ENCODE measurements at regions not wholly inside any gene's neighbourhood (a gene's known extent, or its start where the extent isn't known, plus 50 kb on each side); places are given as distances from the start of the nearest gene placed in this dataset.

GRCh38 chr21:39054066-39054465 is 129.2 kb downstream of the PSMG1 start:
- no peak for DNase-seq (ENCODE audit: low spot score)

- no peak for DNase-seq (ENCODE audit: low spot score)
Measured at GRCh38 chr21:39053126-39053525, 130.1 kb downstream of the PSMG1 start.

GRCh38 chr21:39052718-39053117 is 130.5 kb downstream of the PSMG1 start:
- DNase-seq (ENCODE audit: low spot score), result no peak

DNA sequence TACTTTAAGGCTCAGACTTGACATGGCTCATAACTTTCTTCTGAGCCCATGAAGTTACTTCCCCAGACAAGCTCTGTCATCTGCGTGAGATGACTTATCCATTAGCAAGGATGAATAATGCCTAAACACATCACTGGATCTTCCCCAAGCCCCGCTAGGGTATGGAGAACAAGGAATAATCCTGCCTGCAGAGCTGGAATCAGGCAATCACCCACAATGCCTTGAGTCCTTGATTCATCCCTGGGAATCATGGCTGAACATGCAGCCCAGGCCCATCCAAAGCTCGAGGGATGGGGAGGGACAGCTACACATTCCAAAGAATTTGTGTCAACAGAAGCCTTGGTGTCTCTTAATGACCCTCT is 131.7 kb downstream of the PSMG1 start:
- DNase-seq (ENCODE audit: low spot score), result no peak

- DNase-seq (ENCODE audit: low spot score), result no peak
Measured at GRCh38 chr21:39050841-39051587, 132.2 kb downstream of the PSMG1 start.

DNA sequence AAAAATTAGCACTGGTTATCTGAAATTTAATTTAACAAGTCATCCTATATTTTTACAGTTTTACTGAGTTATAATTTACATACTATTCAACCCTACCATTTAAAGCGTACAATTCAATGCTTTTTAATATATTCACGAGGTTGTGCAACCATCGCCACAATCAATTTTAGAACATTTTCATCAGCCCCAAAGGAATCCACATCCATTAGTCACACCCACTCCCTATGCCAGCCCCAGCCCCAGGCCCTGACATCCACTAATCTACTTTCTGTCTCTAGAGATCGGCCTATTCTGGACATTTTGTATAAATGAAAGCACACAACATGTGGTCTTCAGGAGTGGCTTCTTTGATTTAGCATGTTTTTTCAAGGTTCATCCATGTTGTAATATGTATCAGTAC is 134.7 kb downstream of the PSMG1 start:
- DNase-seq (ENCODE audit: low spot score), result no peak

GRCh38 chr21:39048064-39048463 is 135.2 kb downstream of the PSMG1 start:
- no peak for DNase-seq (ENCODE audit: low spot score)

- DNase-seq (ENCODE audit: low spot score), result no peak
Measured at GRCh38 chr21:39047046-39047445, 136.2 kb downstream of the PSMG1 start.

- no peak for DNase-seq (ENCODE audit: low spot score)
Measured at GRCh38 chr21:39046236-39046916, 136.9 kb downstream of the PSMG1 start.

DNA sequence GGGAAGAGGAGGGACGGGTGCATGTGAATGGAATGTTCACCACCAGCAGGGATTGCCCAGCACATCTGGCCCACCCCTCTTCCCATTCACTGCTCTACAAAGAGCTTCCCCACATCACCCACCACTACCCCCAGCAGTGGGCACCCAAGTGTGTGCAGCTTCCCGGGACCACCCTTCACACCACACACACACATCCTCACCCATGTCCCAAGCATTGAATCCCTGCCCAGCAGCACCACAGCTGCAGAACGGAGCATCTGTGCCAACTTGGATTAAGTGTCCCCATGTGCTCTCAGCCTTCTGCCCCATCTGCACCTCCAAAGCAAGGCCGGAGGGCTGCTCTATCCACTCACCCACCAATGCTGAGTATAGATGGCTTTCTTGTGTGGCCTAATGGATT is 141.4 kb downstream of the PSMG1 start:
- DNase-seq (ENCODE audit: low spot score), result no peak

- DNase-seq (ENCODE audit: low spot score), result no peak
Measured at GRCh38 chr21:39040494-39041110, 142.6 kb downstream of the PSMG1 start.

GRCh38 chr21:39037807-39038405 is 145.3 kb downstream of the PSMG1 start:
- no peak for DNase-seq (ENCODE audit: low spot score)

DNA sequence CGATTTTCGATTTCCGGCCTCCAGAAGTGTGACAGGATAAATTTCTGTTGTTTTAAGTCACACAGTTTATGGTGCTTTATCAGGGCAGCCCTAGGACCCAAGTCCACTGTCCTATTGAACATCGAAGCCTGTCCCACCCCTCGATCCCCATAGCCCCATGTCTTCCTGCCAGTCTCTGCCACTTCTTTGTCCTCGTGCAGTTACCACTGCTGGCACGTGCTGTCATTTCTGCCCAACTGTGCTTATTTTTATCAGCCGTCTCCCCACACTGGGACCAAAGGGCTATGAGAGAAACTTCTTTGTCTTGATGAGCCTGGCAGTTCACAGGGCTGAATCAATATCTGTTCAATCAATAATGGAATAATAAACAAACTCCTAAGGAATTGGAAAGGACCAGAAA is 146.7 kb downstream of the PSMG1 start:
- no peak for DNase-seq (ENCODE audit: low spot score)

DNA sequence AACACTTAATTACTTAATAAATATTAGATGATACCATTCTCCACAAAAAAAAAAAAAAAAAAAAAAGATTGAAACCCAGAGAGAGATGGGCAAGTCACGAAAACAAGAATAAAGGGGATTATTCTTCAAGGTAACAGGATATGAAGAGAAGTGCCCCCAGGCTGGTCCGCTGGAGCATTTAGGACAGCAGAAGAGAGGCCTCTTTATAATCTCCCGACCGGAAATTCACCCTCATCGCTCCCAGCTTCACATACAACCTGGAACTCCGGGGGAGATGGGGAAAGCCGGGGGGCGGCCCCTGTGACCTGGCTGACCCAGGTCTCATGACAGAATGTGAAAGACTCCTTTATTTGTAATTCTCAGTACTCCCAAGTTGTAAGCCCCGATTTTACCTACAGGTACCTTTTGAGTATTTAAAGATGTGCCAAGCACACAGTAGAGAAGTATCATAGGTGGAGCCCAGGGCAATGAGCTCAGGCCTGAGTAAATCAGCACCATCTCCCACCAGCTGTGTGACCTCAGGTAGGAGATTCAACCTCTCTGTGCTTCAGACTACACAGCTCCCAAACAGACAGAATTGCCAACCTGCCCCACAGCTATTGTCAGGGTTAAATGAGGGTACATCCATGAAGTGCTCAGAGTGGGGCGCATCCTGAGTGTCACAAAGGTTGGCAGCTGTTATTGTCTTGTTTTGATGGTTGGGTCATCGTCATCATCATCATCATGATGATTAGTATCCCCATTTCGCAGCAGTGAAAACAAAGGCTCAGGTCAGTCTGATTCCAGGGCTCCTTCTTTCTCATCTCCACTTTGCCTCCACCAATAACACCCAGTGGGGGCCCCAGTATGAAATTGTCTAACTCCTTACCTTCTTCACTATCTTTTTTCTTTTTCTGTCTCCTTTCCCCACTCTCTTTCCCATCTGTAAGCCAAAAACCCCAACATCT is 148.4 kb downstream of the PSMG1 start:
- no peak for DNase-seq (ENCODE audit: low spot score)

GRCh38 chr21:39033878-39034589 is 149.2 kb downstream of the PSMG1 start:
- DNase-seq (ENCODE audit: low spot score), result peak; percentile 83

DNA sequence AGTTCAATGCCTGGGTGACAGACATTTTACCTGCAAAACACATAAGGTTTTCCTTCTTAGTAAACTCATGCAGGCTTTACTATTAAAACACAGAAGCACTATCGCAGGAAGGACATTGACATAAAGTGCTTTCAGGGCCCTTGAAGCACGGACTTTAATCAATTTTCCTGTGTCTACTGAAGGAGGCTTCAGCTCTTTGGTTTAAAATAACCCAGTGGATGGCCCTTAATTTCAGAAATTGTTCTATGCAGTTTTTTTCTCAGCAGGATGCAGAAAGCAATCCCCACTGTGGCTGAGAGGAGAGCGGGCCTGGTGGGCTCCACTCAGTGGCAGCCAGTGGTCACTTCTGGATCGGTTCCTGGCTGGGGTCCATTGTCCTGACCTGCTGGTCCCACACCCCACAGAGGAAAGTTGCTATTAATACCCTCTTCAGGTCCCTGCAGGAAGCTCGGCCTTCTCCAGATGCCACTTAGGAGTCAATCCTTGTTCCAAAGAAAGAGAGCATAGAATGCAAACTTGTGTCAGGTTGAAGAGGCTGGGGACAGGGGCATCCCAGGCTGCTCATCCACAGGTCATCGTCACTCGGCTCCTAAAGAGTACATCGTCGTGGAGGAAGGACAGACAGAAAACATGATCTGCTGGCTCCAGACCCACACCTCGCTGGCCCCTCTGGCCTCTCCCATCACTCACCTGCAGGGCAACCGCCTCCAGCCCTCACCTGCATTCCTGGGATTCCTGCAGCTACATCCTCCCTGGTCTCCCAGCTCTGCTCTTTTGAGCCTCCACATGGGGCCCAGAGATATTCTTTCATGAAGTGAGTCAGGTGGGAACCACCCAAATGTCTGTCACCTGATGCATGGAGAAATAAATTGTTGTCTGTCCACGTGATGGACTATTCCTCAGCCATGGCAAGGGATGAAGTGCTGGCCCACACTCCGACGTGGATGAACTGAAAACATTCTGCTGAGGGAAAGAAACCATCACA is 153.1 kb downstream of the PSMG1 start:
- no peak for DNase-seq (ENCODE audit: low spot score)

GRCh38 chr21:39029086-39029755 is 154.0 kb downstream of the PSMG1 start:
- no peak for DNase-seq (ENCODE audit: low spot score)

DNA sequence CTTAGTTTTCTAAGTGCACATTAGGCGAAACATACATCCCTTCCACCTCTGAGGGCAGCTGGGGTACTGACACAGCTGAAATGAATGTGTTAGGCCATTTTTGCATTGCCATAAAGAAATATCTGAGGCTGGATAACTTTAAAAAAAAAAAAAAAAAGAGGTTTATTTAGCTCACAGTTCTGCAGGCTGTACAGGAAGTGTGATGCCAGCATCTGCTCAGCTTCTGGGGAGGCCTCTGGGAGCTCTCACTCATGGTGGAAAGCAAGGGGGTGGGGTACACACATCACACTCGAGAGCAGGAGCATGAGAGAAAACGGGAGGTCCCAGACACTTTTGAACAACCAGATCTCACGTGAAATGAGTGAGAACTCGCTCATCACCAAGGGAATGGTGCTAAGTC is 158.1 kb downstream of the PSMG1 start:
- no peak for DNase-seq (ENCODE audit: low spot score)

- no peak for DNase-seq (ENCODE audit: low spot score)
Measured at GRCh38 chr21:39024538-39024937, 158.7 kb downstream of the PSMG1 start.
